ENCODE measurements at regions not wholly inside any gene's neighbourhood (a gene's known extent, or its start where the extent isn't known, plus 50 kb on each side); places are given as distances from the start of the nearest gene placed in this dataset.

DNA sequence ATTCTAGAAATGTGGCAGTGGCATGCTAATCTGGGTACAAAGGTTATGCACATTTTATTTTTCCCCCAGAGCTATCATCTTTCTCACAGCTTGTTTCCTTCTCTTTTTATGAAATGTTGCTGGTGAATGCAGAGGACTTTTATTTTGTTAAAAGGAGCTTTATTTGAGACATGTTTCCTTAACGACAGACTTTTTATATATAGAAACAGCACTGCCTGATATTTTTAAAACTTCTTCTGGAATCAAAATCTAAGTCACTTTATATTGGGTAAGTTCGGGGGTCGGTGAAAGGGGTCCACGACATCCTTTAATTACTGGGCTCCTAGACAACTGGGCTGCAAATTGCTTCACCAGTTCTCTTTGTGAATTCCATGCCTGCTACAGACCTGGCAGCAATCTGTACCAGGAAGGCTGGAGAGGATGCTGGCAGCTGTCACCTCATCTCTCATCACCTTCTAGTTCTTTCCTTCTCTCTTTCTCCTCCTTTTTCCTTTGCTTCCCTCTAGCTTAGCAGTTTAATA lies 464.7 kb downstream of the PDCD6IP start:
- no peak for TF ChIP-seq CTCF (IDR thresholded peaks at IDR 0.05; ENCODE audit: control extremely low read depth, extremely low read depth, low read depth, missing control alignments)
- ChIA-PET CTCF (interaction anchor here (0.5 to 3.1 kb wide), 4 partner anchors 15 to 421 kb away, joined by 3 to 16 read pairs (median 4); no protein-coding TSS in a partner anchor), POLR2A (no interaction called here)
- DNase-seq (ENCODE audit: extremely low spot score), result no peak

DNA sequence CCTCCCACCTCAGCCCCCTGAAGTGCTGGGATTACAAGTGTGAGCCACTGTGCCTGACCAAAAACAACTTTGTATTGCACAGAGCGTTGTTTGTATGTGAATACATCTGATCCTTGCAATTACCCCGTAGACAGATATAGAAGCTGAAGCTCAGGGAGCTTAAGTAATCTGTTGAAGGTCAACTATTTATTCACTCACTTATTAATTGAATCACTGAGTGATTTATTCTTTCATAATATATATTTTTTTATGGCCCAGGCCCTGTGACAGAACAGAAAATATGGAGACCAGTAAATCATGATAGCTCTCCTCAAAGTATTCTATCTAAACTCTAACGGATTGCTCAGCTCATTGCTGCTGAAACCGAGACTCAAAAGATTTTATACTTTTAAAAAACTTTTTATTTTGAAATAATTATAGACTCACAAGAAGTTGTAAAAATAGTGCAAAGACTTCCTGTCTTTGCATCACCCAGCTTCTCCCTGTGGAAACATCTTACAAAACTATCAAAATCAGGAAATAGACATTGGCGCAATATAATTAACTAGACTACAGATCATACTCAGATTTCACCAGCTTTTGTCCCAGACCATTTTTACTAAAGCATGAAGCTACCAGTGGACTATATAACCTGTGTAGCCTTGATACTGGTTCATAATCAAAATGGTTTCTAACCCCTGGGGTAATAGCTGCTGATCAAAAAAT lies 466.1 kb downstream of the PDCD6IP start:
- POLR2A ChIA-PET, result no interaction called here

DNA sequence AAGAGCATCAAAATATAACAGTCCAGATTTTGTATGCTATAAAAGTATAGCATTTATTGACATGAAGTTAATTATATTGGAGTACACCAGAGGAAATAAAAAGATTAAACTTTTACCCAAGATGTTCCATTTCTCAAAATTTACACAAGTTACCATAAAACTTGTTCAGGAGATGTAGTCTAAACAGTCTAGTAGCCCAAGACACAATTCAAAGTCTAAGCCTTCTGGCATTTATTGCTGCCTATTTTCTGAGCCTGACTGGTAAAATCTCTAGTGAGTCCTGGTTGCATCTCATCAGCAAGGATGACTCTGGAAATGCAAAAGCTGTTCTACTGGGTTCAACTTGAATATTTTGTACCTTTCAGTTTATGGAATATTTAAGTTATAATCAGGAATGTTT lies 468.7 kb downstream of the PDCD6IP start:
- POLR2A ChIA-PET, result no interaction called here
- DNase-seq (ENCODE audit: extremely low spot score), result no peak
- TF ChIP-seq CTCF (IDR thresholded peaks at IDR 0.05; ENCODE audit: control extremely low read depth, extremely low read depth, low read depth, missing control alignments), result no peak
- CTCF ChIA-PET, result interaction anchor here (1.7 to 2.6 kb wide), 4 partner anchors 8 to 384 kb away, joined by 5 to 9 read pairs (median 6); no protein-coding TSS in a partner anchor

More for the DNA sequence above, 466.1 kb downstream of the PDCD6IP start:
- CTCF ChIA-PET, result interaction anchor here (1.1 to 3.1 kb wide), 9 partner anchors 10 to 419 kb away, joined by 3 to 16 read pairs (median 3); no protein-coding TSS in a partner anchor
- DNase-seq (ENCODE audit: extremely low spot score), result no peak
- no peak for TF ChIP-seq CTCF (IDR thresholded peaks at IDR 0.05; ENCODE audit: control extremely low read depth, extremely low read depth, low read depth, missing control alignments)

DNA sequence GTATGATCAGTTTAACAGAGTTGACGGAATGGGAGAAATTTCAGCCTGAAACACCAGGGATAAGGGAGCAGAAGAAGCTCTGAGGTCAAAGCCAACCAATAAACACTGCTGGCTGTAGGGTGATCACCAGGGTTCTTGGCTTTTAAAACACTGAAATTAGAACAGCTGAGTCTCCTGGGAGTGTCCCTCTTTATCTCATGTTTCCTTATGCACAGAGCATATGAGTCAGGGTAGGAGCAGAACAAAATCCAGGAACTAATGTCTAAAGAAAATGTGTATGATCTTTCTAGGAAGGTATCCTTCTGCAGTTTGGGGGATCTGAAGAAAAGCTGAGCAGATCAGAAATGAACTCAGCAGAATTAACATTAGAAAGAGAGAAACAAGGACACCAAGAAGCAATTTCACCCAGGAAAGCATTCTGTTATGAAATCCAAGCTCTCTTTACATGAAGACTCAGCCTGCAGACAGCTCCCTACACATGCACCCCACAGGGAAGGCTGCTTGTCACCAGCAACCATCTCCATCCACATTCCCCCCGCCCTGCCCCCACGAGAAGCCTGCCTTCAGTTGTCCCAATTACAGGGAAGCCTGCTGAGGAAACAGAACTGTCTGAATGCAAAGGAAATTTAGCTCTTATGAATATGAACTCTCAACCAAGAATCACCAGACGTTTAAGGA lies 469.7 kb downstream of the PDCD6IP start:
- no peak for DNase-seq (ENCODE audit: extremely low spot score)
- no peak for TF ChIP-seq CTCF (IDR thresholded peaks at IDR 0.05; ENCODE audit: control extremely low read depth, extremely low read depth, low read depth, missing control alignments)
- ChIA-PET POLR2A (no interaction called here), CTCF (interaction anchor here (1.4 to 2.6 kb wide), 6 partner anchors 8 to 385 kb away, joined by 5 to 9 read pairs (median 6); no protein-coding TSS in a partner anchor)

DNA sequence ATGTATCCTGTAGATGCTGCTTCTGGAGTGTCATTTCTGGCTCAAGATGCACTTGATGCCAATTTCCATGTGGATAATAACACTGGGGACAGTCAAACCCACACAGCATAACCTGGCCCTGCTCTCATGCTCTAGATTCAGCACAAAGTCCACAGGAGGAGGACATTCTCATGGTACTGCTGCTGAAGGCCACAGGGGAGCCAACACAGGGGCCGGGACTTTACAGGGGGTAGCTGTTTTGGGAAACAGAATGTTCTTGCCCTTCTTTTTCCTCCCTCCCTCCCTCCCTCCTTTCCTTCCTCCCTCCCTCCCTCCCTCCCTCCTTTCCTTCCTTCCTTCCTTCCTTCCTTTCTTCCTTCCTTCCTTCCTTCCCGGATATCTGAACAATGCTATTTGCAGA lies 477.4 kb downstream of the PDCD6IP start:
- no peak for DNase-seq (ENCODE audit: extremely low spot score)
- CTCF ChIA-PET, result interaction anchor here (1.1 to 2.5 kb wide), 2 partner anchors 8 to 174 kb away, joined by 3 to 7 read pairs; no protein-coding TSS in a partner anchor
- TF ChIP-seq CTCF (IDR thresholded peaks at IDR 0.05; ENCODE audit: control extremely low read depth, extremely low read depth, low read depth, missing control alignments), result no peak
- POLR2A ChIA-PET, result no interaction called here

DNA sequence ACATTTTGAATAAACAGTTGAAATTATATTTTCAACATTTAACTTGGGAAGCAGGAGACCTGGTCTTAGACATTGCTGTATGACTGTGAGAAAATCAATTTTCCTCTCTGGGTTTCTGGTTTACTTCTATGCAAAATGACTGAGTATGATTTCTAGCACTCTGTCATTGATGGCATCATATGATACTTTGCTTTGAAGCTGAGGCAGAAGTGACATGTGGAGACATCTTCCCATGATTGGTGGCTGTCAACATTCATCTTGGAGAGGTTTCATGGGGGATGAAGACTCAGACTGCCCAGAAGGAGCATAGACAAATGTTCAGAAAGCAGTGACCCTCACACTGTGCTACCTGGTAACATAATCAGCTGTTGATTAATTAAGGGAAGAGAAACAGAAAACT lies 477.9 kb downstream of the PDCD6IP start:
- ChIA-PET POLR2A (no interaction called here), CTCF (interaction anchor here (0.7 to 2.9 kb wide), 4 partner anchors 8 to 175 kb away, joined by 3 to 15 read pairs (median 5); no protein-coding TSS in a partner anchor)
- DNase-seq (ENCODE audit: extremely low spot score), result no peak
- TF ChIP-seq CTCF (IDR thresholded peaks at IDR 0.05; ENCODE audit: control extremely low read depth, extremely low read depth, low read depth, missing control alignments), result no peak
